DMS79 (cell line): ENCODE measurements at regions not wholly inside any gene's neighbourhood (a gene's known extent, or its start where the extent isn't known, plus 50 kb on each side); places are given as distances from the start of the nearest gene placed in this dataset.
"Not testable (repeated sequence)": the region's sequence is repeated elsewhere in the genome, so short reads cannot be mapped to it uniquely, and the experiment has no call there.

Experiments
- DNase-seq: peaks from one replicate; lab custom pipeline; 2025; lab: John Stamatoyannopoulos, UW

GRCh38 chr1:223022641-223023473, 120.2 kb downstream of the TLR5 start:
- DNase-seq = peak; percentile 37

- DNase-seq = no peak
These were observed 119.2 kb downstream of the TLR5 start for GRCh38 chr1:223023863-223024262.

- not testable (repeated sequence) for DNase-seq
These were observed 118.6 kb downstream of the TLR5 start for GRCh38 chr1:223024486-223024885.

- not testable (repeated sequence) for DNase-seq
These were observed 117.8 kb downstream of the TLR5 start for GRCh38 chr1:223025190-223025734.

GRCh38 chr1:223026639-223027038, 116.4 kb downstream of the TLR5 start:
- DNase-seq = not testable (repeated sequence)

- no peak for DNase-seq
These were observed 112.9 kb downstream of the TLR5 start for GRCh38 chr1:223029985-223030769.

- no peak for DNase-seq
These were observed 112.1 kb downstream of the TLR5 start for GRCh38 chr1:223030871-223031400.

- no peak for DNase-seq
These were observed 111.1 kb downstream of the TLR5 start for GRCh38 chr1:223031733-223032601.

GRCh38 chr1:223033658-223034057, 109.4 kb downstream of the TLR5 start:
- DNase-seq = no peak

- no peak for DNase-seq
These were observed 108.7 kb downstream of the TLR5 start for GRCh38 chr1:223034270-223034798.

- DNase-seq = no peak
These were observed 107.1 kb downstream of the TLR5 start for GRCh38 chr1:223035724-223036478.

- no peak for DNase-seq
These were observed 106.6 kb downstream of the TLR5 start for GRCh38 chr1:223036479-223036845.

- DNase-seq = no peak
These were observed 105.2 kb downstream of the TLR5 start for GRCh38 chr1:223037845-223038244.

GRCh38 chr1:223038288-223039006, 104.6 kb downstream of the TLR5 start:
- DNase-seq = no peak

GRCh38 chr1:223039990-223040389, 103.1 kb downstream of the TLR5 start:
- DNase-seq = no peak

- DNase-seq = no peak
These were observed 101.6 kb downstream of the TLR5 start for GRCh38 chr1:223041481-223041880.

- no peak for DNase-seq
These were observed 97.7 kb downstream of the TLR5 start for GRCh38 chr1:223045164-223045957.

- DNase-seq = no peak
These were observed 97.0 kb downstream of the TLR5 start for GRCh38 chr1:223046011-223046410.

GRCh38 chr1:223046463-223046862, 96.6 kb downstream of the TLR5 start:
- DNase-seq = not testable (repeated sequence)
